SK-N-MC (cell line): ENCODE measurements at regions not wholly inside any gene's neighbourhood (a gene's known extent, or its start where the extent isn't known, plus 50 kb on each side); places are given as distances from the start of the nearest gene placed in this dataset.

Experiments used
- EZH2 ChIP-seq: fragments of 200-600 bp; sonication (generic); IDR thresholded peaks from one replicate; pipeline ENCODE4 v1.6.1; 2017; ENCODE audit warnings: antibody characterized with exemption
- POLR2AphosphoS5 ChIP-seq: IDR thresholded peaks from 2 replicates; pipeline ENCODE4 v1.6.1; 2012; ENCODE audit warnings: mild to moderate bottlenecking, low read depth, low read length, borderline replicate concordance

DNA sequence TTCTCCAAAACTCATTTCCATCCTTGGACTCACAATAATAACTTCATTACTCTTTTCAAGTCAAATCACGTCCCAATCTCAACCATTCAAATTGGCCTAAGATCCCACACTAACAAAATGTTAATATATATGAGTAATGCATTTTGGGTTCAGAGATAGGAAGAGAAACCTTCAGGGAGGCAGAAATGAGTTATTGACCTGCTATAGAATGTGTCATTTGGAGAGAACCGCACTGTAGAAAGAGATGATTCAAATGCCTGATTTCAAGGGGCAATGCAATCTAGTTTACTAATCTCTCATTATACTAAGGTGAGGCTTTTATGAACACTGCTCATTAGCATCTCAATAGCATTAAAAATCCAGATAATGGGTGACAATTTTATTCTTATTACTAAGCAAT is 1595.0 kb upstream of the GOT2 start:
- TF ChIP-seq EZH2 = no peak
- TF ChIP-seq POLR2AphosphoS5 = no peak
